GM23248 (cell line): ENCODE measurements at regions not wholly inside any gene's neighbourhood (a gene's known extent, or its start where the extent isn't known, plus 50 kb on each side); places are given as distances from the start of the nearest gene placed in this dataset.

ENCODE experiments used
- DNase-seq: peaks from one replicate; pipeline ENCODE4 v3.0.0-alpha.2; 2015
- H2AFZ ChIP-seq: fragments of 200-600 bp; sonication (generic); 2 replicates; pipeline ENCODE4 v1.6.1; 2016; ENCODE audit warnings: antibody characterized with exemption
- H3F3A ChIP-seq: fragments of 200-600 bp; sonication (generic); 2 replicates; pipeline ENCODE4 v1.6.1; 2016; ENCODE audit warnings: mild to moderate bottlenecking, antibody characterized with exemption, mixed run types; ENCODE audit not compliant: insufficient read depth
- H3K27ac ChIP-seq: fragments of 200-600 bp; sonication (generic); 2 replicates; pipeline ENCODE4 v1.5.1; 2016; ENCODE audit warnings: mild to moderate bottlenecking
- H3K27me3 ChIP-seq: fragments of 200-600 bp; sonication (generic); replicated peaks from 2 replicates; pipeline ENCODE4 v1.6.1; 2016; ENCODE audit warnings: mild to moderate bottlenecking; ENCODE audit not compliant: insufficient read depth
- H3K36me3 ChIP-seq: fragments of 200-600 bp; sonication (generic); 2 replicates; pipeline ENCODE4 v1.6.1; 2016; ENCODE audit warnings: low read depth, mild to moderate bottlenecking
- H3K4me1 ChIP-seq: fragments of 200-600 bp; sonication (generic); 2 replicates; pipeline ENCODE4 v1.6.1; 2016; ENCODE audit warnings: mild to moderate bottlenecking; ENCODE audit not compliant: insufficient read depth
- H3K4me2 ChIP-seq: fragments of 200-600 bp; sonication (generic); one replicate; pipeline ENCODE4 v1.6.1; 2016; ENCODE audit warnings: mild to moderate bottlenecking; ENCODE audit not compliant: unreplicated experiment
- H3K4me3 ChIP-seq: fragments of 200-600 bp; sonication (generic); 2 replicates; pipeline ENCODE4 v1.5.1; 2016; ENCODE audit warnings: mild to moderate bottlenecking
- H3K79me2 ChIP-seq: fragments of 200-600 bp; sonication (generic); 2 replicates; pipeline ENCODE4 v1.6.1; 2016; ENCODE audit warnings: mild to moderate bottlenecking; ENCODE audit not compliant: insufficient read depth
- H3K9ac ChIP-seq: fragments of 200-600 bp; sonication (generic); 2 replicates; pipeline ENCODE4 v1.6.1; 2016; ENCODE audit warnings: mild to moderate bottlenecking
- H3K9me2 ChIP-seq: fragments of 200-600 bp; sonication (generic); 2 replicates; pipeline ENCODE4 v1.6.1; 2016; ENCODE audit warnings: mixed run types, mild to moderate bottlenecking, moderate library complexity; ENCODE audit not compliant: insufficient read depth
- H3K9me3 ChIP-seq: fragments of 200-600 bp; sonication (generic); one replicate; pipeline ENCODE4 v1.6.1; 2017; ENCODE audit warnings: low read depth
- H4K20me1 ChIP-seq: fragments of 200-600 bp; sonication (generic); 2 replicates; pipeline ENCODE4 v1.6.0; 2016; ENCODE audit not compliant: insufficient read depth
- EZH2 ChIP-seq: fragments of 200-600 bp; sonication (generic); IDR thresholded peaks from 2 replicates; pipeline ENCODE4 v1.6.1; 2018; ENCODE audit warnings: antibody characterized with exemption, mild to moderate bottlenecking; ENCODE audit not compliant: insufficient read depth, poor library complexity, severe bottlenecking
- EZH2phosphoT487 ChIP-seq: fragments of 200-600 bp; sonication (generic); IDR thresholded peaks from 2 replicates; pipeline ENCODE4 v1.6.1; 2018; ENCODE audit warnings: antibody characterized with exemption, moderate library complexity, mild to moderate bottlenecking, low read depth; ENCODE audit not compliant: insufficient read depth
- WGBS, 2 experiments: methylation state at CpG; one replicate each; pipeline ENCODE4 v1.1.6; 2015 to 2017; ENCODE audit warnings: low lambda C conversion rate in 2 of 2, low coverage in 1 of 2; ENCODE audit errors: missing lambda C conversion rate in 2 of 2; 5-methylcytosine and 5-hydroxymethylcytosine counted together
- in situ Hi-C: fragments of 300-500 bp; cut with MboI; formaldehyde crosslinking; loops from 2 replicates; pipeline ENCODE4 v1.15.0; 2020

GRCh38 chr4:24218566-24218965 is 328.7 kb upstream of the PPARGC1A start:
- no peaks in the 10 kb centered on the region for H3K9me2 ChIP-seq
- no peaks in the 10 kb centered on the region for H3K79me2 ChIP-seq
- no peaks in the 10 kb centered on the region for H3K4me1 ChIP-seq
- TF ChIP-seq EZH2 (no peak), EZH2phosphoT487 (no peak)
- no peak overlapping the region for H3K4me2 ChIP-seq
- H3F3A ChIP-seq = no peaks in the 10 kb centered on the region
- no peaks in the 10 kb centered on the region for H4K20me1 ChIP-seq
- no peaks in the 10 kb centered on the region for H3K27me3 ChIP-seq
- H3K9me3 ChIP-seq = no peaks in the 10 kb centered on the region
- H3K36me3 ChIP-seq = no peaks in the 10 kb centered on the region
- H2AFZ ChIP-seq = no peak overlapping the region
- H3K9ac ChIP-seq = no peak overlapping the region
- in situ Hi-C loops = no loop called here
- no peak overlapping the region for H3K4me3 ChIP-seq
- DNase-seq = no peak
- H3K27ac ChIP-seq = no peak overlapping the region

DNA sequence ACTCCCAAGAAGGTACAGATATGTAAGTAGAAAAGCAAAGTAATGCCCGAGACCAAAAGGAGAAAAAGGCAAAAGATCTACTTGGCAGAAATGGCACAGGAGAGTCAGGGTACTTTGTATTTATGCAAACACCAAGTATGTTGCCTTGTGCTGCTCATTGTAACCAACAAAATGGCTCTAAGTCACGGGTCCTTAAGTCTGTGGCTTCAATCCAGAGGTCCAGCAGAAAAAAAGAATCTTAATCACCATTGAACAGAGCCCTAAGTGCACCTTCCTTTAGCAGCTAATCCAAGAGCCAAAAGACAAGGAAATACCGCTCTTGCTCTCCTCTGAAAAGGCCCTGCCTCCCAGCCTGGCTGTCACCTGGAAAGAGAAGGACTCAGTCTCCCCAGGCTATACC is 324.9 kb upstream of the PPARGC1A start:
- no peak overlapping the region for H3K4me2 ChIP-seq
- in situ Hi-C loops = no loop called here
- H3K9me2 ChIP-seq = no peaks in the 10 kb centered on the region
- no peaks in the 10 kb centered on the region for H3K27me3 ChIP-seq
- DNase-seq = no peak
- no peaks in the 10 kb centered on the region for H4K20me1 ChIP-seq
- H3K27ac ChIP-seq = no peak overlapping the region
- H3K9me3 ChIP-seq = no peaks in the 10 kb centered on the region
- no peak overlapping the region for H2AFZ ChIP-seq
- H3K36me3 ChIP-seq = no peaks in the 10 kb centered on the region
- H3K9ac ChIP-seq = no peak overlapping the region
- peaks cover 19% of the 10 kb centered on the region for H3F3A ChIP-seq
- WGBS, 2 experiments = 73 to 74% methylated on average over 3 of the region's 3 CpGs
- H3K4me1 ChIP-seq = peaks cover 22% of the 10 kb centered on the region
- TF ChIP-seq EZH2 (no peak), EZH2phosphoT487 (no peak)
- H3K4me3 ChIP-seq = no peak overlapping the region
- no peaks in the 10 kb centered on the region for H3K79me2 ChIP-seq

GRCh38 chr4:24213961-24214360 is 324.1 kb upstream of the PPARGC1A start:
- Histone ChIP-seq H3K4me2 (no peak overlapping the region), H3K79me2 (no peaks in the 10 kb centered on the region), H2AFZ (no peak overlapping the region), H3K9me2 (no peaks in the 10 kb centered on the region), H3K27ac (no peak overlapping the region), H3K9ac (no peak overlapping the region), H3K36me3 (no peaks in the 10 kb centered on the region), H3K27me3 (no peaks in the 10 kb centered on the region), H3K9me3 (no peaks in the 10 kb centered on the region), H3K4me1 (peaks cover 29% of the 10 kb centered on the region), H4K20me1 (no peaks in the 10 kb centered on the region), H3F3A (peaks cover 25% of the 10 kb centered on the region), H3K4me3 (no peak overlapping the region)
- no peak for TF ChIP-seq EZH2phosphoT487
- no peak for TF ChIP-seq EZH2
- in situ Hi-C loops = no loop called here
- no peak for DNase-seq
- 73 to 74% methylated on average over 5 of the region's 5 CpGs for WGBS, 2 experiments

DNA sequence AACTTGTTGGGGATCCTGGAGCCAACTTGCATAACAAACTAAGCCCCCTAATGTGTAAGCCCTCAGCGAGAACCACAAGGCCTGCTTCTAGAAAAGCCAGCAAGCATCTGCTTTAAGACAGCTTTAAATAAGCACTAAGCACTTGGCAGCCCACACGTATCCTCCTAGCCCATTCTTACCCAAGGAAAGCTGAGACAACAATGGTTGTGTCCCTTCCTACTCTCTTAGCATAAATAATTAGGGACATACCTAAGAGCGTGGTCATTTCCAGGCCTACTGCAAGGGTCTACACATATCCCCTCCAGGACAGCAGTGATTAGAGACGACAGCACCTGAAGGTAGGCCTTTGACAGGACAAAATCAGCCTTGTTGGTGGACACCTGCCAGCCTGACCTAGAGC is 322.8 kb upstream of the PPARGC1A start:
- Histone ChIP-seq H3K4me1 (peaks cover 29% of the 10 kb centered on the region), H3K9ac (no peak overlapping the region), H3K9me3 (no peaks in the 10 kb centered on the region), H3K9me2 (no peaks in the 10 kb centered on the region), H3K4me3 (no peak overlapping the region), H3K27ac (no peak overlapping the region), H3K27me3 (no peaks in the 10 kb centered on the region), H2AFZ (no peak overlapping the region), H3K4me2 (no peak overlapping the region), H3K36me3 (no peaks in the 10 kb centered on the region), H3F3A (peaks cover 25% of the 10 kb centered on the region), H3K79me2 (no peaks in the 10 kb centered on the region), H4K20me1 (no peaks in the 10 kb centered on the region)
- WGBS, 2 experiments = 92 to 93% methylated on average over 4 of the region's 4 CpGs
- in situ Hi-C loops = no loop called here
- DNase-seq = no peak
- TF ChIP-seq EZH2 (no peak), EZH2phosphoT487 (no peak)

GRCh38 chr4:24211856-24212255 is 322.0 kb upstream of the PPARGC1A start:
- Histone ChIP-seq H3K4me1 (peaks cover 29% of the 10 kb centered on the region), H4K20me1 (no peaks in the 10 kb centered on the region), H3K9me3 (no peaks in the 10 kb centered on the region), H3K4me2 (peak overlapping the region; percentile 1), H2AFZ (no peak overlapping the region), H3F3A (peaks cover 25% of the 10 kb centered on the region), H3K36me3 (no peaks in the 10 kb centered on the region), H3K4me3 (no peak overlapping the region), H3K27ac (peak overlapping the region; percentile 95), H3K9ac (no peak overlapping the region), H3K79me2 (no peaks in the 10 kb centered on the region), H3K27me3 (no peaks in the 10 kb centered on the region), H3K9me2 (no peaks in the 10 kb centered on the region)
- peak; percentile 85 for DNase-seq
- TF ChIP-seq EZH2 (no peak), EZH2phosphoT487 (no peak)
- in situ Hi-C loops = no loop called here
- WGBS, 2 experiments = 47% methylated on average over 10 of the region's 10 CpGs
